Retinal pigment epithelial cell (primary cell): ENCODE measurements at regions not wholly inside any gene's neighbourhood (a gene's known extent, or its start where the extent isn't known, plus 50 kb on each side); places are given as distances from the start of the nearest gene placed in this dataset.
"Not testable (repeated sequence)": the region's sequence is repeated elsewhere in the genome, so short reads cannot be mapped to it uniquely, and the experiment has no call there.

Experiments used
- DNase-seq: peaks from one replicate; pipeline ENCODE4 v3.0.0-alpha.2; 2010; ENCODE audit warnings: low read depth
- H3K4me3 ChIP-seq: 2 replicates; pipeline ENCODE4 v1.5.1; 2011; ENCODE audit warnings: mild to moderate bottlenecking, low read length, control low read depth, moderate library complexity
- CTCF ChIP-seq: conservative IDR thresholded peaks from 2 replicates; pipeline ENCODE4 v1.5.1; 2011; ENCODE audit warnings: low read depth, low read length, control low read depth, inconsistent platforms

GRCh38 chr3:3305841-3306240 lies 126.3 kb upstream of the CRBN start:
- DNase-seq: no peak
- TF ChIP-seq CTCF: no peak
- no peak overlapping the region for H3K4me3 ChIP-seq

- H3K4me3 ChIP-seq: no peak overlapping the region
- no peak for TF ChIP-seq CTCF
- no peak for DNase-seq
Measured at GRCh38 chr3:3305084-3305483, 125.6 kb upstream of the CRBN start.

- no peak for TF ChIP-seq CTCF
- DNase-seq: no peak
- H3K4me3 ChIP-seq: no peak overlapping the region
Measured at GRCh38 chr3:3303636-3304035, 124.1 kb upstream of the CRBN start.

- DNase-seq: no peak
- no peak overlapping the region for H3K4me3 ChIP-seq
- TF ChIP-seq CTCF: no peak
Measured at GRCh38 chr3:3302964-3303363, 123.5 kb upstream of the CRBN start.

- DNase-seq: no peak
- no peak overlapping the region for H3K4me3 ChIP-seq
- TF ChIP-seq CTCF: no peak
Measured at GRCh38 chr3:3301476-3301875, 122.0 kb upstream of the CRBN start.

- no peak overlapping the region for H3K4me3 ChIP-seq
- TF ChIP-seq CTCF: no peak
- no peak for DNase-seq
Measured at GRCh38 chr3:3296979-3297381, 117.5 kb upstream of the CRBN start.

GRCh38 chr3:3295586-3295985 lies 116.1 kb upstream of the CRBN start:
- DNase-seq: no peak
- no peak for TF ChIP-seq CTCF
- no peak overlapping the region for H3K4me3 ChIP-seq

GRCh38 chr3:3291756-3292283 lies 112.3 kb upstream of the CRBN start:
- not testable (repeated sequence) for H3K4me3 ChIP-seq, DNase-seq
